ENCODE measurements at regions not wholly inside any gene's neighbourhood (a gene's known extent, or its start where the extent isn't known, plus 50 kb on each side); places are given as distances from the start of the nearest gene placed in this dataset.

GRCh38 chr9:74133921-74134320 lies 363.2 kb upstream of the RORB start:
- H3K9me3 ChIP-seq: no peaks in the 10 kb centered on the region
- no peaks in the 10 kb centered on the region for H3K27me3 ChIP-seq
- ATAC-seq (no peak), DNase-seq (no peak)
- H3K36me3 ChIP-seq: no peaks in the 10 kb centered on the region
- in situ Hi-C loops (cut with MboI; ENCODE audit: low sequenced_read_pairs in 4 of 4): no loop called here
- no peak for TF ChIP-seq POLR2A (IDR thresholded peaks at IDR 0.05)
- TF ChIP-seq, protein P1, sequence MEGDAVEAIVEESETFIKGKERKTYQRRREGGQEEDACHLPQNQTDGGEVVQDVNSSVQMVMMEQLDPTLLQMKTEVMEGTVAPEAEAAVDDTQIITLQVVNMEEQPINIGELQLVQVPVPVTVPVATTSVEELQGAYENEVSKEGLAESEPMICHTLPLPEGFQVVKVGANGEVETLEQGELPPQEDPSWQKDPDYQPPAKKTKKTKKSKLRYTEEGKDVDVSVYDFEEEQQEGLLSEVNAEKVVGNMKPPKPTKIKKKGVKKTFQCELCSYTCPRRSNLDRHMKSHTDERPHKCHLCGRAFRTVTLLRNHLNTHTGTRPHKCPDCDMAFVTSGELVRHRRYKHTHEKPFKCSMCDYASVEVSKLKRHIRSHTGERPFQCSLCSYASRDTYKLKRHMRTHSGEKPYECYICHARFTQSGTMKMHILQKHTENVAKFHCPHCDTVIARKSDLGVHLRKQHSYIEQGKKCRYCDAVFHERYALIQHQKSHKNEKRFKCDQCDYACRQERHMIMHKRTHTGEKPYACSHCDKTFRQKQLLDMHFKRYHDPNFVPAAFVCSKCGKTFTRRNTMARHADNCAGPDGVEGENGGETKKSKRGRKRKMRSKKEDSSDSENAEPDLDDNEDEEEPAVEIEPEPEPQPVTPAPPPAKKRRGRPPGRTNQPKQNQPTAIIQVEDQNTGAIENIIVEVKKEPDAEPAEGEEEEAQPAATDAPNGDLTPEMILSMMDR (IDR thresholded peaks at IDR 0.05 in 4 of 5, conservative IDR thresholded peaks at IDR 0.05 in 1 of 5): no peak
- H3K4me3 ChIP-seq: no peak overlapping the region
- no peaks in the 10 kb centered on the region for H3K4me1 ChIP-seq
- intact Hi-C loops (cut with DNase I; ENCODE audit: low total_unique reads): no loop called here
- no peak overlapping the region for H3K27ac ChIP-seq

GRCh38 chr9:74138182-74138581 lies 359.0 kb upstream of the RORB start:
- intact Hi-C loops (cut with DNase I; ENCODE audit: low total_unique reads): no loop called here
- no peak overlapping the region for H3K4me3 ChIP-seq
- TF ChIP-seq, protein P1 (IDR thresholded peaks at IDR 0.05 in 4 of 5, conservative IDR thresholded peaks at IDR 0.05 in 1 of 5): no peak
- no peak for TF ChIP-seq POLR2A (IDR thresholded peaks at IDR 0.05)
- H3K36me3 ChIP-seq: no peaks in the 10 kb centered on the region
- DNase-seq (no peak), ATAC-seq (no peak)
- H3K9me3 ChIP-seq: no peaks in the 10 kb centered on the region
- in situ Hi-C loops (cut with MboI; ENCODE audit: low sequenced_read_pairs in 4 of 4): no loop called here
- no peaks in the 10 kb centered on the region for H3K4me1 ChIP-seq
- no peaks in the 10 kb centered on the region for H3K27me3 ChIP-seq
- no peak overlapping the region for H3K27ac ChIP-seq

DNA sequence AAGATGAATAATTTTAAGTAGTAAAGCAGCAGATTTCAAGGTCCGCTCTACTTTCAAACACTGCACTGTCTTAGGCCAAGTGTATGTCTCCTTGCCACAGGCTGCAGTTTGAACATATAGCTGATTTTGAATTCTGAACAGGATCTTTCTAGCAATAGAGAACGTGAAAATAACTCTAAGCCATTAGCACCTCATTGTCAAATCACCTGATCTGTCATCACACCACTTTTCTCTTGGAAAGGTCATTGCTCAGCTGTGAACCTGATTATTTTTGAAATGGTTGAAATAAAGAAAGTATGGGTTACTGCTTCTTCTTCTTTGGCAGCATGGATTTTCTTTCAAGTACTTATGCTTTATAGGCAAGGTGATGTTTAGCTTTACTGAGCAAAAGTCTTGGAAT lies 357.0 kb upstream of the RORB start:
- Histone ChIP-seq H3K9me3 (no peaks in the 10 kb centered on the region), H3K4me3 (no peak overlapping the region), H3K27me3 (no peaks in the 10 kb centered on the region), H3K4me1 (no peaks in the 10 kb centered on the region), H3K27ac (no peak overlapping the region), H3K36me3 (no peaks in the 10 kb centered on the region)
- no peak for TF ChIP-seq POLR2A (IDR thresholded peaks at IDR 0.05)
- TF ChIP-seq, protein P1 (IDR thresholded peaks at IDR 0.05 in 4 of 5, conservative IDR thresholded peaks at IDR 0.05 in 1 of 5): no peak
- in situ Hi-C loops (cut with MboI; ENCODE audit: low sequenced_read_pairs in 4 of 4) (no loop called here), intact Hi-C loops (cut with DNase I; ENCODE audit: low total_unique reads) (no loop called here)
- DNase-seq (no peak), ATAC-seq (no peak)

DNA sequence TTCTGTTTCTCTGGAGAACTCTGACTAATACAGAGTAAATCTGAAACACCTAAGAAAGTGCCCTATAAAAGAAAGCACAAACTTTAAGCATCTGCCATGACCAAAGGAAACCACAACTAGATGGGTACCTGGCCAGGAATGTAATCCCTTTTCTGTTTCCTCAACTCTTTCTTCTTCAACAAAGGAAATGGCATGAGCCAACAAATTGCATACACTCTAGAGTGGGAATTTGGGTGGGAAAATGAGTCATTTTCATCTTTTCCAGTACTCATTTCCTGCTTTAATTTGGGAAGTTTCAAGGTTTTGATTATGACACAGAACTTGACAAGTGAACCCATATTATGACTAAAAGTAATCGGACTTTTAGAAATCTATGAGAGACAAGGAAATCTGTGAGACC lies 349.2 kb upstream of the RORB start:
- no peak for DNase-seq
- intact Hi-C loops (cut with DNase I; ENCODE audit: low total_unique reads) (no loop called here), in situ Hi-C loops (cut with MboI; ENCODE audit: low sequenced_read_pairs in 4 of 4) (no loop called here)
- Histone ChIP-seq H3K4me1 (no peaks in the 10 kb centered on the region), H3K4me3 (no peak overlapping the region), H3K27me3 (no peaks in the 10 kb centered on the region), H3K9me3 (no peaks in the 10 kb centered on the region), H3K36me3 (no peaks in the 10 kb centered on the region), H3K27ac (no peak overlapping the region)
- TF ChIP-seq, protein P1 (IDR thresholded peaks at IDR 0.05 in 4 of 5, conservative IDR thresholded peaks at IDR 0.05 in 1 of 5): no peak
- no peak for TF ChIP-seq POLR2A (IDR thresholded peaks at IDR 0.05)
- ATAC-seq: no peak

DNA sequence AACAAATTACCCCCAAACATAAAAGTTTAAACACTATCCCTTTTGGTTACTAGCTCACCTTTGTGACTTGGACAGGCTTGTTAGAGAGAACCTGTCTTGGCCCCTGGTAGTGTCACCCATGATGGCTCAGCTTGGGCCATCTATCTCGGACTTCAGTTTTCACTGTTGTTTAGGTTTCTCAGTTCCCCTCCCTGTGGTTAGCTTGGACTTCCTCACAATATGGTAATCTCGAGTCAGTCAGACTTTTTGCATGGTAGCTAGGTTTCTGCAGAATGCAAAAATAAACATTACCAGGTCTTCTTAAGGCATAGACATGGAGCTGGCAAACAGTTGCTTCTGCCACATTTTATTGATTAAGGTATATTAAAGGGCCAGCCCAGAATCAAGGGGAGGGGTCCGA lies 324.3 kb upstream of the RORB start:
- no peak for TF ChIP-seq POLR2A (IDR thresholded peaks at IDR 0.05)
- TF ChIP-seq, protein P1 (IDR thresholded peaks at IDR 0.05 in 4 of 5, conservative IDR thresholded peaks at IDR 0.05 in 1 of 5): no peak
- intact Hi-C loops (cut with DNase I; ENCODE audit: low total_unique reads): no loop called here
- in situ Hi-C loops (cut with MboI; ENCODE audit: low sequenced_read_pairs in 4 of 4): no loop called here

More for the DNA sequence above, 324.3 kb upstream of the RORB start:
- DNase-seq (no peak), ATAC-seq (no peak)
- Histone ChIP-seq H3K9me3 (no peaks in the 10 kb centered on the region), H3K27me3 (no peaks in the 10 kb centered on the region), H3K36me3 (no peaks in the 10 kb centered on the region), H3K27ac (no peak overlapping the region), H3K4me1 (no peaks in the 10 kb centered on the region), H3K4me3 (no peak overlapping the region)

Measured in gastrocnemius medialis (tissue), 4 donors.